D721Med (cell line): ENCODE measurements at regions not wholly inside any gene's neighbourhood (a gene's known extent, or its start where the extent isn't known, plus 50 kb on each side); places are given as distances from the start of the nearest gene placed in this dataset.

Source experiments
- DNase-seq: peaks from one replicate; pipeline ENCODE4 v3.0.0; 2011; ENCODE audit warnings: low spot score; ENCODE audit not compliant: insufficient read length
- FAIRE-seq: peaks from 2 replicates; lab custom pipeline; 2011; peaks lifted over from hg19 to GRCh38; lab: Jason Lieb, UNC
- CTCF ChIP-seq: IDR thresholded peaks from 2 replicates; pipeline ENCODE4 v1.5.1; 2012; ENCODE audit warnings: mild to moderate bottlenecking, control low read depth; ENCODE audit not compliant: insufficient read depth; ENCODE audit errors: missing control alignments

- FAIRE-seq (no peak), DNase-seq (no peak)
- TF ChIP-seq CTCF, result no peak
Observed at GRCh38 chr11:113603277-113604059, 102.6 kb downstream of the TMPRSS5 start.

GRCh38 chr11:113602483-113602882, 103.6 kb downstream of the TMPRSS5 start:
- no peak for TF ChIP-seq CTCF
- DNase-seq (no peak), FAIRE-seq (no peak)

GRCh38 chr11:113596658-113597057, 109.5 kb downstream of the TMPRSS5 start:
- no peak for TF ChIP-seq CTCF
- FAIRE-seq (no peak), DNase-seq (no peak)

GRCh38 chr11:113595810-113596594, 110.1 kb downstream of the TMPRSS5 start:
- no peak for FAIRE-seq
- no peak for DNase-seq
- no peak for TF ChIP-seq CTCF

GRCh38 chr11:113593698-113594308, 112.3 kb downstream of the TMPRSS5 start:
- TF ChIP-seq CTCF, result no peak
- no peak for DNase-seq
- FAIRE-seq, result no peak

- DNase-seq (no peak), FAIRE-seq (no peak)
- no peak for TF ChIP-seq CTCF
Observed at GRCh38 chr11:113591117-113591516, 115.0 kb downstream of the TMPRSS5 start.
